Colonic mucosa (tissue), 4 donors: ENCODE measurements at regions not wholly inside any gene's neighbourhood (a gene's known extent, or its start where the extent isn't known, plus 50 kb on each side); places are given as distances from the start of the nearest gene placed in this dataset.

Experiments
- DNase-seq: peaks from one replicate; pipeline ENCODE4 v3.0.0-alpha.2; 2020
- H3K27ac ChIP-seq: fragments of 200-600 bp; one replicate; pipeline ENCODE4 v1.8.0; 2021
- H3K27me3 ChIP-seq: fragments of 200-600 bp; one replicate; pipeline ENCODE4 v1.8.0; 2021
- H3K36me3 ChIP-seq: fragments of 200-600 bp; one replicate; pipeline ENCODE4 v1.8.0; 2021
- H3K4me1 ChIP-seq: fragments of 200-600 bp; one replicate; pipeline ENCODE4 v1.8.0; 2021; ENCODE audit warnings: mild to moderate bottlenecking
- H3K4me3 ChIP-seq: fragments of 200-600 bp; one replicate; pipeline ENCODE4 v1.8.0; 2021
- H3K9ac ChIP-seq, 2 donors: one replicate each; pipeline ENCODE4 v1.7.0; 2013; ENCODE audit warnings: control low read depth in 2 of 2, low read depth in 2 of 2, low read length in 2 of 2
- H3K9me3 ChIP-seq: fragments of 200-600 bp; one replicate; pipeline ENCODE4 v1.8.0; 2021
- CTCF ChIP-seq: fragments of 200-600 bp; IDR thresholded peaks from one replicate; pipeline ENCODE4 v1.8.0; 2022; ENCODE audit warnings: antibody characterized with exemption, mild to moderate bottlenecking
- intact Hi-C: fragments of 100-400 bp; cut with DNase I; formaldehyde crosslinking; loops from one replicate; pipeline ENCODE4 v1.14.1; 2022
- donor health status: healthy.
- donor health status: DM: no; HTN: no; CAD: no.
- donor health status: DM: no; HTN: no; CAD: no.

GRCh38 chr1:196090226-196090625, 518.0 kb downstream of the KCNT2 start:
- intact Hi-C loops: no loop called here
- H3K36me3 ChIP-seq: no peaks in the 10 kb centered on the region
- DNase-seq: no peak
- H3K27ac ChIP-seq: no peak overlapping the region
- H3K4me1 ChIP-seq: no peaks in the 10 kb centered on the region
- H3K4me3 ChIP-seq: no peak overlapping the region
- TF ChIP-seq CTCF: no peak
- no peaks in the 10 kb centered on the region for H3K9me3 ChIP-seq
- H3K9ac ChIP-seq: no peak overlapping the region
- no peaks in the 10 kb centered on the region for H3K27me3 ChIP-seq

- intact Hi-C loops: no loop called here
Observed at GRCh38 chr1:196088541-196088940, 519.7 kb downstream of the KCNT2 start.

GRCh38 chr1:196078691-196079090, 529.5 kb downstream of the KCNT2 start:
- no peaks in the 10 kb centered on the region for H3K9me3 ChIP-seq

More at GRCh38 chr1:196088541-196088940, 519.7 kb downstream of the KCNT2 start:
- Histone ChIP-seq H3K9me3 (no peaks in the 10 kb centered on the region), H3K4me1 (no peaks in the 10 kb centered on the region), H3K36me3 (no peaks in the 10 kb centered on the region), H3K27ac (no peak overlapping the region), H3K9ac (no peak overlapping the region), H3K4me3 (no peak overlapping the region), H3K27me3 (no peaks in the 10 kb centered on the region)
- TF ChIP-seq CTCF: no peak
- no peak for DNase-seq

GRCh38 chr1:196075621-196076020, 532.6 kb downstream of the KCNT2 start:
- no peak for TF ChIP-seq CTCF
- no peaks in the 10 kb centered on the region for H3K27me3 ChIP-seq
- no peak overlapping the region for H3K4me3 ChIP-seq
- no peak for DNase-seq
- H3K9me3 ChIP-seq: no peaks in the 10 kb centered on the region
- no peaks in the 10 kb centered on the region for H3K36me3 ChIP-seq
- no peak overlapping the region for H3K27ac ChIP-seq
- no peaks in the 10 kb centered on the region for H3K4me1 ChIP-seq
- no peak overlapping the region for H3K9ac ChIP-seq
- intact Hi-C loops: no loop called here

More at GRCh38 chr1:196078691-196079090, 529.5 kb downstream of the KCNT2 start:
- no peaks in the 10 kb centered on the region for H3K27me3 ChIP-seq
- no peak for TF ChIP-seq CTCF
- DNase-seq: no peak
- intact Hi-C loops: no loop called here
- no peaks in the 10 kb centered on the region for H3K4me1 ChIP-seq
- H3K36me3 ChIP-seq: no peaks in the 10 kb centered on the region
- H3K9ac ChIP-seq: no peak overlapping the region
- no peak overlapping the region for H3K27ac ChIP-seq
- H3K4me3 ChIP-seq: no peak overlapping the region

- Histone ChIP-seq H3K27me3 (no peaks in the 10 kb centered on the region), H3K9me3 (no peaks in the 10 kb centered on the region), H3K9ac (no peak overlapping the region), H3K4me3 (no peak overlapping the region), H3K36me3 (no peaks in the 10 kb centered on the region), H3K4me1 (no peaks in the 10 kb centered on the region), H3K27ac (no peak overlapping the region)
- intact Hi-C loops: no loop called here
- no peak for DNase-seq
- no peak for TF ChIP-seq CTCF
Observed at GRCh38 chr1:196074182-196074581, 534.1 kb downstream of the KCNT2 start.

- no peak for DNase-seq
- Histone ChIP-seq H3K4me3 (no peak overlapping the region), H3K9me3 (no peaks in the 10 kb centered on the region), H3K27me3 (no peaks in the 10 kb centered on the region), H3K27ac (no peak overlapping the region), H3K36me3 (no peaks in the 10 kb centered on the region), H3K9ac (no peak overlapping the region), H3K4me1 (no peaks in the 10 kb centered on the region)
- no peak for TF ChIP-seq CTCF
- intact Hi-C loops: no loop called here
Observed at GRCh38 chr1:196071447-196071846, 536.8 kb downstream of the KCNT2 start.
